HG02610 (cell line): ENCODE measurements at regions not wholly inside any gene's neighbourhood (a gene's known extent, or its start where the extent isn't known, plus 50 kb on each side); places are given as distances from the start of the nearest gene placed in this dataset.

Experiments used
- ATAC-seq: cut with Tn5 transposase; IDR thresholded peaks from one replicate; pipeline ENCODE4 v1.9.1; 2021; ENCODE audit warnings: mild to moderate bottlenecking, moderate library complexity; ENCODE audit not compliant: unreplicated experiment

- no peak for ATAC-seq
Observed at GRCh38 chr10:31614611-31615010, 295.6 kb downstream of the ZEB1 start.

- ATAC-seq = no peak
Observed at GRCh38 chr10:31612082-31612481, 293.1 kb downstream of the ZEB1 start.

- no peak for ATAC-seq
Observed at GRCh38 chr10:31611161-31611560, 292.1 kb downstream of the ZEB1 start.

GRCh38 chr10:31607481-31607880 is 288.5 kb downstream of the ZEB1 start:
- ATAC-seq = no peak

GRCh38 chr10:31606841-31607240 is 287.8 kb downstream of the ZEB1 start:
- no peak for ATAC-seq

- ATAC-seq = no peak
Observed at GRCh38 chr10:31605861-31606525, 287.0 kb downstream of the ZEB1 start.

GRCh38 chr10:31605426-31605825 is 286.4 kb downstream of the ZEB1 start:
- no peak for ATAC-seq

- ATAC-seq = no peak
Observed at GRCh38 chr10:31604646-31605170, 285.7 kb downstream of the ZEB1 start.

GRCh38 chr10:31604096-31604495 is 285.1 kb downstream of the ZEB1 start:
- no peak for ATAC-seq

GRCh38 chr10:31603235-31604087 is 284.4 kb downstream of the ZEB1 start:
- ATAC-seq = peak; percentile 96

- ATAC-seq = no peak
Observed at GRCh38 chr10:31602541-31603234, 283.7 kb downstream of the ZEB1 start.

- ATAC-seq = no peak
Observed at GRCh38 chr10:31601136-31601535, 282.1 kb downstream of the ZEB1 start.

GRCh38 chr10:31599626-31600504 is 280.8 kb downstream of the ZEB1 start:
- ATAC-seq = no peak

GRCh38 chr10:31596765-31597164 is 277.7 kb downstream of the ZEB1 start:
- ATAC-seq = no peak

- no peak for ATAC-seq
Observed at GRCh38 chr10:31595992-31596391, 277.0 kb downstream of the ZEB1 start.

GRCh38 chr10:31594347-31594873 is 275.4 kb downstream of the ZEB1 start:
- ATAC-seq = no peak

- no peak for ATAC-seq
Observed at GRCh38 chr10:31593124-31593523, 274.1 kb downstream of the ZEB1 start.

GRCh38 chr10:31591569-31591968 is 272.6 kb downstream of the ZEB1 start:
- ATAC-seq = no peak

- ATAC-seq = no peak
Observed at GRCh38 chr10:31590023-31590800, 271.2 kb downstream of the ZEB1 start.
